HG02623 (cell line): ENCODE measurements at regions not wholly inside any gene's neighbourhood (a gene's known extent, or its start where the extent isn't known, plus 50 kb on each side); places are given as distances from the start of the nearest gene placed in this dataset.

Source experiments
- ATAC-seq: cut with Tn5 transposase; IDR thresholded peaks from one replicate; pipeline ENCODE4 v1.9.1; 2021; ENCODE audit warnings: moderate library complexity; ENCODE audit not compliant: unreplicated experiment

- no peak for ATAC-seq
These were observed 148.8 kb downstream of the INO80D start for GRCh38 chr2:205937211-205937610.

GRCh38 chr2:205936446-205936845, 149.5 kb downstream of the INO80D start:
- ATAC-seq, result no peak

GRCh38 chr2:205934443-205934842, 151.5 kb downstream of the INO80D start:
- ATAC-seq, result no peak

GRCh38 chr2:205932861-205933260, 153.1 kb downstream of the INO80D start:
- ATAC-seq, result no peak

- no peak for ATAC-seq
These were observed 154.6 kb downstream of the INO80D start for GRCh38 chr2:205931388-205931787.

- no peak for ATAC-seq
These were observed 155.8 kb downstream of the INO80D start for GRCh38 chr2:205930209-205930608.

GRCh38 chr2:205929246-205929942, 156.6 kb downstream of the INO80D start:
- no peak for ATAC-seq

- peak; percentile 89 for ATAC-seq
These were observed 160.3 kb downstream of the INO80D start for GRCh38 chr2:205925373-205926337.

GRCh38 chr2:205924676-205925075, 161.3 kb downstream of the INO80D start:
- ATAC-seq, result no peak

- ATAC-seq, result no peak
These were observed 170.8 kb downstream of the INO80D start for GRCh38 chr2:205915130-205915524.

GRCh38 chr2:205914213-205915129, 171.5 kb downstream of the INO80D start:
- ATAC-seq, result no peak

GRCh38 chr2:205913668-205914067, 172.3 kb downstream of the INO80D start:
- ATAC-seq, result no peak

GRCh38 chr2:205911306-205911705, 174.7 kb downstream of the INO80D start:
- no peak for ATAC-seq

- no peak for ATAC-seq
These were observed 176.8 kb downstream of the INO80D start for GRCh38 chr2:205909184-205909572.

- no peak for ATAC-seq
These were observed 177.5 kb downstream of the INO80D start for GRCh38 chr2:205908212-205909183.

GRCh38 chr2:205906419-205906818, 179.6 kb downstream of the INO80D start:
- ATAC-seq, result no peak

GRCh38 chr2:205905576-205905975, 180.4 kb downstream of the INO80D start:
- no peak for ATAC-seq

GRCh38 chr2:205904873-205905272, 181.1 kb downstream of the INO80D start:
- no peak for ATAC-seq

GRCh38 chr2:205903549-205904129, 182.3 kb downstream of the INO80D start:
- no peak for ATAC-seq

- no peak for ATAC-seq
These were observed 183.1 kb downstream of the INO80D start for GRCh38 chr2:205902900-205903237.
